ENCODE measurements at regions not wholly inside any gene's neighbourhood (a gene's known extent, or its start where the extent isn't known, plus 50 kb on each side); places are given as distances from the start of the nearest gene placed in this dataset.

DNA sequence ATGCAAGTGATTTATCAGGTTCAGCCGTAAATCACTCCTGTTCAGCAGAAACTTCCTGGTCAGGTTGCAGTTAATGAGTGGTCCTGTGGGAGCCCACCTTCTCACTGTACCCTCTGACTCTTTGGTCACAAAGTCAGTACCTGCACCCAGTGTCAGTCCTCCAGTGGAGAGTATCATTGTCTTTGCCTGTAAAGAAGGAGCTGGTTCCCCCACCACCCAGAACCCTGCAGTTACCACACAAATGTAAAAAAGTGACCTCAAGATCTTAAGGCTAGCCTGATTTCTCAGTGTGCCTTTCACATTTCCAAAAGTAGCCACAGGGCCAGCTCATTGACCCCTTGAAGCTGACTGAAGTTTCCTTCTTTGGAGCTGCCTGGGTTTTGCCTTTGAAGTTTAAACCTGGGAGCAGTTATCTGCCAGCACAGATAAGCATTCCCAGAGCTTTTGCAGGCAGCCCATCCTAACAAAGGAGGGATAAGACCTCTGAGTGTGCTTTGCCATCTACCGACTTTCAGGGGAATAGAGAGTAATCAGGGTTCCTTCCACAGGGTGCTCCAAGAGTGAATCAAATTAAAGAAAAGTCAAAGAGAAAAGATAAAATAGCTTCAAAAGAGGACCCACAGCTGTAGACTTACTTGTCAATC lies 725.2 kb downstream of the CPS1 start:
- TF ChIP-seq CTCF (IDR thresholded peaks at IDR 0.05) = peak; percentile 43
- no peak for TF ChIP-seq EZH2 (IDR thresholded peaks at IDR 0.05)
- no peak for TF ChIP-seq EZH2phosphoT487 (IDR thresholded peaks at IDR 0.05)
